SK-MEL-5 (cell line): ENCODE measurements at regions not wholly inside any gene's neighbourhood (a gene's known extent, or its start where the extent isn't known, plus 50 kb on each side); places are given as distances from the start of the nearest gene placed in this dataset.

ENCODE experiments used
- DNase-seq: peaks from one replicate; pipeline ENCODE4 v3.0.0-alpha.2; 2016; ENCODE audit warnings: low read depth, low spot score
- in situ Hi-C: cut with HindIII; loops from 2 replicates; pipeline ENCODE4 v1.10.0; 2016; ENCODE audit warnings: low sequenced_read_pairs, high pct_unique_total_duplicates, low pct_unique_long_range_greater_than_20kb

DNA sequence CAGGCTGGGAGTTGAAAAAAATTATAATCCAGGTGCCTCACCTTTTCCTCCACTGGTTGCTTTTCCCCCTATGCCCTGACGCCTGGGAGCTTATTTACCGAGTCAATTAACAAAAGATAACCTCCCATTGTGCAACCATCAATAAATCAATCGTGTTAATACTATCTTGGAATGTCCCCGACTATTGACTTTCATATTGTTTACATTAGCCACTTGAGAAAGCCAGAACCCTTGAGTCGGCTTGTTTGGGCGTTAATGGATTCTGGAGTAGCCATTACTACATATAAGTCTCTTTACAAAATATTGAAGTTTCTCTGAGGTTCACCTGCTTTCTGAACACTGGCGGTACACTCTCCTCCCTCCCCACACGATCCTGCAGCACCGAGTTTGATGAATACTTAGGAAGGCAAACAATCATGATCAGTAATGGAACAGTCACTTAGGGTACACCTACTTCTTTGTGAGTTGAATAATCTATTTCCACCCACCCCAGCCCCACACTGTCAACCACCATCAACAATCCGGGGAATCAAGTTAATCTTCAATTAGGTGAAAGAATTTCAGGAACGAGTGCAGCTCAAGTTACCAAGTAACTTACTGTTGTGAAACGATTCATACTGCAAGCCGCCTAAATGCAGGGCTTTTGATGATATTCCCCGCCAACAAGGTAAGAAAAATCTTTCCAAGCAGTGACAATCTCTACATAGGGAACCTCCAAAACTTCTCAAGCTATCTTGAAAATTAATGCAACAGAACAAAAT, 159.3 kb upstream of the NR2F2 start:
- in situ Hi-C loops: no loop called here
- no peak for DNase-seq

DNA sequence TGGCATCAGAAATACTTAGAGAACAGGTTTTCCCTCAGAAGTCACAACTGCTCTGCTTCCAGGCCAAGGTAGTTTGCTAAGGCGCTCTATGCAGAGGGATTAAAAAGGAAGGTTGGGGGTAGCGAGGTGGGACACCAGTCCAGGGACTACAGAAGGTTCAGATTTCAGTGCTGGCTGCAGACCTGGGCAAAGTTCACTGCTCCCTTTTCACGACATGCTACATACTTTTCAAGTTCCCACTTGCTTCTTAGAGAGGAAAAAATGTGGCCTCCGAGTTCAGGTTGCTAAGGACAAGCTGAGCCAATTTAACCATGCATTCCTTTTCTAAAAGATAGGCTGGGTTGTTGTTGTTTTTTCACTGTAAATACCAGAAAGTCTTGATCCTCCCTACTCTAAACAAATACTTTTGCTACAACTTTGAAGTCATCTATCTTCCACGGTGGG, 158.6 kb upstream of the NR2F2 start:
- in situ Hi-C loops: no loop called here
- DNase-seq: no peak

DNA sequence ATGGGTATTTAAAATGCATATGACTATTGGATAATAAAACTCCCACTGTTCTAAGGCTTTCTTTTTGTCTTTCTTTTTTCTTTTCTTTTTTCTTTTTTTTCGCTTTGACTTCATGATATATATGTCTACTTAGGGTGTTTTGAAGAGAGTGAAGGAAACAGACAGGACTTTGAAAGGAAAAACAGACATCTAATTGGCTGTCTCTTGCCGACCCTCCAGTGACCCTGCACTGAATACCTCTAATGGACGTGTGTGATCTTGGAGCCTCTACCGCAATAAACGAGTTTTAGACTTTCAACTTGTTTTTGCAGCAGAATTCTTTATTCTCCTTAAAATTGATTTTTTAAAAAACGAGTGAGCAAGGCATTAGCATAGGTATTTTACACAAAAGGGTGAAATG, 158.1 kb upstream of the NR2F2 start:
- in situ Hi-C loops: no loop called here
- no peak for DNase-seq

DNA sequence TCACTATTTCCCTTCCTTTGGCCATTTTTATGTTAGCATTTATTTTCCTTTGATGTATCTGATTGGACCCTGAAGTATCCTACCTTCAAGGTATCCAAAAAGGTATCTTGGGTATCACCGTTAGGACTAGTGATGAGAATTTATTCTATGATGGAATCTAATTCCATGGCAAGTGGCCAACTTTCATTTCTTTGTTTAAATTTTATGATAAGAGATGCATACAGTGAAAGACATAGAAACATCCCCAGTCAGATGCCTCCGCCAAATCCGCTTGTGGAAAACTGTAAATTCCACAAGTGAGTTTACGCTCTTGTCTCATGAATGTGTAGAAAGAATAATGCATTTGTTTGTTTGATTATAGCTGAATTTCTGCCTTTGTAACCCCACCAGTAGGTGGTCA, 153.7 kb upstream of the NR2F2 start:
- in situ Hi-C loops: no loop called here
- no peak for DNase-seq

DNA sequence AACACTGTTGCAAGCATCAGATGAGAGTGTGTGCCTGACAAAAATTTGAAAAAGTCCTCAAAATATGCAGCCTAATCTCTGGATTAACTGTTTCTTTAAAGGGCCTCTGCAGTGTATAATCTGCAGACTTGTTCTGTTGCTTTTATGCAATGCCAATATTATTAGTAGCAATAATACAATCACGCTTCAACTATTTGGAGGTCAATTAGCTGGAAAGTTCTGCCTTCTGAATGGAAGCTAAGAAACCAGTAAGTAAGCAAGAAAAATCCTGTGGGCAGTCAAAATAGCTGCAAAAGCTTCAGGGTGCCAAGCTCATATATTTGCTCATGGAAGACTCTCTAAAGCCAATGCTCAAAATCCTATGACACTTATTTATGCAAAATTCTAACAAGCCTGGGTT, 153.2 kb upstream of the NR2F2 start:
- no peak for DNase-seq
- in situ Hi-C loops: no loop called here

DNA sequence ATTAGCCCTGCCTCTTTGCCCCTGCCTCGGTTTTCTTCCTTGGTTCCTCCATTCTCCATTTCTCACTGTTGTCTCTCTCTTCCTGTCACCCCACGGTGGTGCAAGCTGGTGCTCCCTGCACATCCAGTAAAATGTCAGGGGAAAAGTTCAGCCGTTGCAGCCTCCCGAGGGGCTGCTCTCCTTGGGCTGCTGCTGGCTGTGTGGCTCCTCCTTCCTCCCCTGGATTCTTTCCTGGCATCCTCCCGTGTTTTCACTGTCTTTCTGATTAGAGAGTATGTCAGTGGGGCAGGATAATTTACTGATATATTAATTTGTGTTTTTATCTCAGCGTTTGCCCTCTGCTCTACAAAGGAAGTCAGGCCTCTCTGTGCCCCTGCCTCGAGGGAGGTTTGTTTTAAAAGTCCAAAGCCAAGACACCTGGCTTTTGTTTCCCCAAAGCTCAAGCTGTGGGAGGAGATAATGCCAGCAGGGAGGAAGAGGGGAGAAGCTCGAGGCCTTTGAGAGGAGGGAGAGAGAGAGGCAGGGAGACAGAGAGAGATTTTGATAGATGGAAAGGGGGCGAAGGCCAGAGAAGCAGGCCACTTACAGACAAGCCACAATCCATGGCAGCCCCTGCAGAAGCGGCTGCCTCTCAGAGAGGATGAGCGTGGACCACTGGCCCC, 150.3 kb upstream of the NR2F2 start:
- in situ Hi-C loops: no loop called here
- no peak for DNase-seq

DNA sequence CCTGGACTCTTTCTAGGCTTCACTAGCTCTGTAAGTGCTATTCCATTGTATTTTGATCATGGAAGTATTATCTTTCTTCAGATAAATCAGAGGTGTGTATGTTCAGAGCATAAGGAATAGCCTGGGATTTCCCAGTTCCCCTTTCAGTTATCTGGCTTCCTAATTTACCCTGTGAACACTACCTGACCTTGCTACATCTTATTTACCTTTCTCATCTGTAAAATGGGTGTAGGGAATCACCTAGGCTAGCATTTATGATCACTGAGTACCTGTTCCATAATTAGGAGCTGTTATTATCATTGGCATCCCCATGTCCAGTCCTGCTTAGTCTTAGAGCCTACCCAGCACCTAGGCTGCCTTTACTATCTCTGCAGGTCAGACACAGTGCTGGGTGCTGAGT, 149.3 kb upstream of the NR2F2 start:
- DNase-seq: no peak
- in situ Hi-C loops: no loop called here

DNA sequence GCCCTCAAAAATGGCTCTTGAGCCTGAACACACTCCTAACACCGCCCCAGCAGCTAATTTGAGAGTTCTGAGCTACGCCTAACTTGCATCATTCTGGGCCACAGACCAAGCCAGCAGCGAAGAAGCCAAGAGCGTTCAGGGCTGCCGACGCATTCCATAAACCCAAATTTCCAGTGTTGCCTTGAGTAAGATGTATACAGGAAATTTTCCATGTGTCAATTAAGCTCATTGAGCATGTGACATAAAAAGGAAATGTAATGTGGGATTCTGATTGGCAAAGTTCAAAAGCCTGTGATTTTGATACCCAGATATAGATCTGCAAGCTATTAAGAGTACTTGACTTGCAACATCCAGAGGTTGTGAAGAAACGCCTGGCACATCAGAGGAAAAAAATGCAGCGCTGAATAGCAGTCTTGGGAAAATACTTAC, 148.6 kb upstream of the NR2F2 start:
- DNase-seq: no peak

DNA sequence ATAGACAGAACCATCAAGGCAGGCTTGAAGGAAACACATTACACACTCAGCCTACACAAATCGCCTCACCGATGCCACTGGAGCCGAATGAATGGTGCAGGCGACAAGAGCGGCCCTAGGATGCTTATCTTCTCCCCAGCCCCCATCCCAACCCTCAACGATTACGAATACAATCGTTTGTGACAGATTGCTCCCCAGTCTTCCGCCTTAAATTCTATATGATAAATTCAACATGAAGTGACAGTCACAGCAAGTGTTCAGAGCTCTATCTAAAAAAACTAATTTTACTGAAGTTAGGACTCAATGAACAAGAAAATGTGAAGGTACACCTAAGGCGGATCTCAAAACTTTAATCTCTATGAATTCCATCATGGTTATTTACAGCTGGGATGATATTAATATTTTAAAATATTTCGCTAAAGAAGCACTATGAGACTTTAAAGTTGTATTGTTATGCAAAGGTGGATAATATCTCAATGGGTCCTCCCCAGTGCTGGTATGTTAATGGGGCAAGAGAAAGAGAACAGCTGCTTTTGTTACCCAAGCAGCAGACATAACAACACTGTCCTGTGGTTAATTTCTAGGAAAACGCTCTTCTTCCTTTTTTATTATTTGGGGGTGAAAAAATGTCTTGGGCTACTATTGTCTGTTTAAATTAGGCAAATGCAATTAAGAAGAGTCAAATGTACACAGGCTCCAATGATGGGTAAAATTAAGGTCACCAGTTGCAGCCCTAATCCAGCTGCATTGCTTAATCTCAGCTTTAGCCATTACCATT, 147.6 kb upstream of the NR2F2 start:
- no peak for DNase-seq
- in situ Hi-C loops: no loop called here

More for the DNA sequence above, 148.6 kb upstream of the NR2F2 start:
- in situ Hi-C loops: no loop called here

DNA sequence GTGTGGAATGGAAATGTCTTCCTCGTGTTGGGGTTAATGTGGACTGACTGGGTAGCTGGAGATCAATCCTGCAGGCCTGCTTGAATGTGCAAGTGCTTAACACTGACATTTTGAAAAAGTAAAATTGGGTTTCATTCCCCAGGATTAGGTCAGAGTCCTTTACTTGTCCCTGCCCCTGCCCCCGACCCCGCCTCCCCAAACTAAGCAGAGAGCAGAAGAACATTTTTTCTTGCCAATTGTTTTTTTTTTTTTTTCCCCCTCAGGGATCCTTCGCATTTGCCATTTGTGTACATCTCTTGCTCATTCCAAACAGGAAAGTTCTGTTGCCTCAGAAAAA, 147.0 kb upstream of the NR2F2 start:
- no peak for DNase-seq
- in situ Hi-C loops: no loop called here

DNA sequence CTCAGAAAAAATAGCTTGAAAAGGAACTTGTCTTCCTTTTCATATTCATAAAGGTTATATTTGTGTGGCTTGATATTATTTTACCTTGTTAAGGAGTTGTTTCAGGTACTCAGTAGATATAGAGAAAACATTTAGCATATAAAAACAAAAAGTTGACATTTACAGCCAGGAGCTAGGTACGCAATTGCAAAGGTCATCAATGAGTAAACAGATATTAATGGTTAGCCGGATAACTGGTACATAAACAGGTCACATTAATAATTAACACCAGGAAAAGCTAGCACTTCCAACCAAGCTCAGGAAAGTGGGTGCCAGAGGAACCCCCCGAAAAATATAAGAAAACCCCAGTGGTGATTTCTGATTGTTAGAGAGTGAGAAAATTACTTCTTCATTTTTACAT, 146.6 kb upstream of the NR2F2 start:
- no peak for DNase-seq
- in situ Hi-C loops: no loop called here

DNA sequence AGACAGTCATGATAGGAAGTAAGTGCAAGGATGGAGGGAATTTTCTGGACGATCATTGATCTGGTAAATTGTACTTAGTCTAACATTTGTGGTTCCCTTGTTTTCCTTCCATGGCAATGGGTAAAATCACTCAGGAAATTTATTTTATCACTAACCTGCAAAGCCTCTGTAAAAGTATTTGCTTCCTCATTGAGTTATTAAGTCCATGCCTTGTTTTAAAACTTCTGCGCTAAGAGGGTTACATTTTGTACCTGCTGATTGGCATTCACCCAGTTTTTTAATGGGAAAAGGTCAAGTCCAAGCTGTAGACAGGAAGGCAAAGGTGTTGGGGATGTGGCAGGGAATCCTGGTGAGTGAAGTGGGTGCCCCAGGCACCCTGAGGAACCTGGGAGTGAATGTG, 146.2 kb upstream of the NR2F2 start:
- in situ Hi-C loops: no loop called here
- no peak for DNase-seq

DNA sequence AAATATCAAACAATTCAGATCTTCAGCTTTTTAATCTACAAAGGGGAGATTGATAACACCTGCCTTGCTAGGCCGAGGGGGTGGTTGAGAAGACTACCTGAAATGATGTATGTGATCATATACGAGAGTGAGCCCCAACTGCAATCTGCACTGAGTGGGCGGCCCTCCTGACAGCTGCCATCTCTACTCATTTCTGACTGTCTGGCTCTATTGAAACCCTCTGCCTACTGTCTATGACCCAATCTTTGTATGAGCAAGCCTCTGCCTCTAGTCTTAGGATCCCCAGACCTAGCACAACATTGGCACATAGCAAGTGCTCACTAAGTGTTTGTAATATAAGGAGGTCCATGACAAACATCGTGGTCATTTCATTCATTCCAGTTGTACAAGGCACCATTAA, 144.4 kb upstream of the NR2F2 start:
- no peak for DNase-seq
- in situ Hi-C loops: no loop called here

DNA sequence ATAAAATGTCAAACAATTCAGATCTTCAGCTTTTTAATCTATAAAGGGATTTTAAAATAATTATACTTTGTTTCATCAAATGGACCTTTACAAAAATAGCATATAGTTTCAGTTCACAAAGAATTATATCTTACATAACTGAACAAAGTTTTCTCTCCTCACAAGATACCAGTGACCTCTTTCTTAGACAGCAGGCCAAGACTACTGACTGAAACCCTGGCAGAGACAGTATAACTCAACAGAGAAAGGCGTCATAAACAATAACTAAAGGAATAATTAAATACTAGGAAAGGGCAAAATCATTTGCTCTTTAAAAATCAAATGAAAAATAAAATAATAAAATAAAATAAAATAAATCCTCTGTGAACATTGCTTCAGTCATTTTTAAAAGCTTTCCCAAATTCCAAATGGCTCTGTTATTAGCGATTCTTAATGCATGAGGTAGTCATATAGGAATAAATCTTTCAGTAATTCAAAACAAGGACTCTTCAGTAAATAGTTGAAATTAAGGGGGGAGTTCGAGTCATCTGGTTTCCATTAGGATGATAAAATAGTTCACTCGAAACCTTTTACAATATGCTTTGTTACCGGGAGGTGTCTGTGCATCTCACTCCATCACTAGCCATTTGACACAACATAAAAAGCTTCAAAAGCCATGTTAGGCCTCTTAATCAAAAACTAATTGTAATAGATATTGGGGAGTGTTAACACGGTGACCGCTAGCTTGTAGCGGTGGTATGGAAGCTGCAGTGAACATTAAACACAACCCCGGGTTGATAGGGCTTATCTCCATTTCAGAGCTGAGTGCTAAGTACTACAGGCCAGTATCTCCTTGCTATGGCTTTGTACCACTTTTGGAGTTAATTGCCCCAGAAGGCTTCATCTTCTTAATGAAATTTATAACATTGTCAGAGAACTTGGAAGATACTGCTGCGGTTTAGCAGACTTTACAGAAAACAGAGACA, 142.9 kb upstream of the NR2F2 start:
- in situ Hi-C loops: no loop called here

DNA sequence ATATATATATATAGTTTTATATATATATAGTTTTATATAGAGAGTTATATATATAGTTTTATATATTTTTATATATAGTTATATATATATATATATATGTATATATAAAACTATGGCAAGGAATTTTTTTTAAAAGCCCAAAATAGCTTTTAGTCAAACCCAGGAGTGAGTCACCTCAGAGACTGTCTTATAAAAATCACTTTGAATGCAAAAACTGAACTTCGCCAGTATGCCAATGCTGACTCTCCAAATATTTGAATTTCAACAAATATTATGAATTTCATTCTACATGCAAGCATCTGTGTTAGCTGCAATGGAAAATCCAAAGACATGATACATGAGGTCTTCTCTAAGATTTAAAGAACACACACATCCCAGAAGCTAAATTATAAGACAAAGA, 132.8 kb upstream of the NR2F2 start:
- no peak for DNase-seq
- in situ Hi-C loops: no loop called here

More for the DNA sequence above, 142.9 kb upstream of the NR2F2 start:
- DNase-seq: no peak

DNA sequence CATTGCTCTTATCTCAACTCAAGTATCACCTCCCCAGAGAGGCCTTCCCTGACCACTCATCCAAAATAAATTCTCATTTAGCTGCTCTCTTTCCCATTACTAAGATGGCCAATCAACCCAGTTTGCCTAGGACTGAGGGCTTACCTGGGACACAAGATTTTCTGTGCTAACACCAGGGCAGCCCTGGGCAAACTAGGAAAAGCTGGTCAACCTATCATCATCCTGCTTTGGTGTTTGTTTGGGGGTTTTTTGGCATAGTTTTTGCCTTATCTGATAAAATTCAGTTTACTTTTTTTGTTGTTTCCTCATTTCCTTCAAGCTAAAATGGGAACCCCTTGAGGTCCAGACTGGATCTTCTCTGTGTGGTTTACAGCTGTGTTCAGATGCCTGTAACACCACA, 131.4 kb upstream of the NR2F2 start:
- in situ Hi-C loops: no loop called here
- DNase-seq: no peak

DNA sequence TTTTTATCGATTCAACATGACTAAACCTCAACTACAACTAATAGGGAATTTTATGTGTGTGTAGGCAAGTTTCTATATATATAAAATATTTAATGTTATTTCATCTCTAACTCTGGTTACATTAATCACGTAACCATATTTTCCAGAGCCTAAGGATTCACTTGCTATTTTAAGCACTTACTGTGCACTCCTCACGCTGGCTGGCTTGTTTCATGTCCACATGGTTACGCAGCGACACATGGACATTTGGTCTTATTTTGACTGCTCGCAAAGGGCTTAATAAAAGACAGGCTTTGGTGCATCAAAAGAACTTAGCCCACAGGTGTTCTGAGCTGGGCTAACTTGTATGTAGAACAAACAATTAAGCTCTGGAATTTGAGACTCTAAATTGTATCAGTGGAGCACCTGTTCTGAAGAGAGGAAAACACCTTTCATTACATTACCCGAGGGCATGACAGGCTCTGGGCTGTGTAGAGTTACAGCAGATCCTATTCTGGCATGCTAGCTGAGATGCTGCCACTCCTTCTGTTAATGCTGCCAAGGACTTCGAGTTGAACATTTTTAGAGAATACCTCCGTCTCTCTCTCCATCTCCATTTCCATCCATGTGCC, 130.0 kb upstream of the NR2F2 start:
- DNase-seq: no peak
- in situ Hi-C loops: no loop called here
